Activated CD4-positive, alpha-beta T cell treated with anti-CD3 and anti-CD28 coated beads, Interleukin-2, amount 50 U/mL, for 4 hours (primary cell): ENCODE measurements at regions not wholly inside any gene's neighbourhood (a gene's known extent, or its start where the extent isn't known, plus 50 kb on each side); places are given as distances from the start of the nearest gene placed in this dataset.
"Not testable (repeated sequence)": the region's sequence is repeated elsewhere in the genome, so short reads cannot be mapped to it uniquely, and the experiment has no call there.

Source experiments
- DNase-seq, 2 experiments: peaks; one replicate each; pipeline ENCODE4 v3.0.0-alpha.2; 2020

DNA sequence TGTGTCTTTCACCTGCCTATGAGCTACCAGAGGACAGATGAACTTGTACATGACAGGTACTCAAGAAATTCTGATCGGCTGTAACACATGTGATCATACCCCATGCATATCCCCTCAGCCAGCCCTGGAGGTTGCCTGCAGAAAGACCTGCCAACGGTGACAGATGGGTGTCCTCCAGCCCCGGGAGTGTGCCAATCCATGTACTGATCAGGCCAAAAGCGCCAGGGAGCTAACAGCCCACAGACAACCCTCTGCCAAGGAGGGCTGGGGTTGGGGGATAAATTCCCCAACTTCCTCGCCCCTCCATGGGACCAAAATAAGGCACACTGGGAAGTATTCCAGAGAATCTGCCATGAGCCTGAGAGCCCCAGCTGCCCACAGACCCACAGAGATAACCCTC is 189.4 kb downstream of the CCT6B start:
- no peak for DNase-seq

DNA sequence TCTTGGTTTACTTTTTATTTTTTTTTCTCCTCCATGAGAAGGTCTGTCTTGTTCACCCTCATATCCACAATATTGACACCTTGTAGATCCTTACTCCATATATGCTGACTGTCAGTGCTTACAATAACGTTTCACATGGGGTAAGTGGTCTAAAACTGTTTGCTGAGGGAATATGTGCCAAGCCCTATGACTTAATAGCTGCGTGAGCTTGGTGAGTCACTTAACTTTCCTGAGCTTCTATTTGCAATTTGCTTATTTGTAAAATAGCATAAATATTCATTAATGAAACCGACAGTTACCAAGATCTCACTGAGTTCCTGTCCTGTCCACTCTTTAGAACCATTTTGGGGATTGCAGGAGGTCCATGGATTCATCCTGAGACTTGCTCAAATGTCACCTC is 190.7 kb downstream of the CCT6B start:
- no peak for DNase-seq

DNA sequence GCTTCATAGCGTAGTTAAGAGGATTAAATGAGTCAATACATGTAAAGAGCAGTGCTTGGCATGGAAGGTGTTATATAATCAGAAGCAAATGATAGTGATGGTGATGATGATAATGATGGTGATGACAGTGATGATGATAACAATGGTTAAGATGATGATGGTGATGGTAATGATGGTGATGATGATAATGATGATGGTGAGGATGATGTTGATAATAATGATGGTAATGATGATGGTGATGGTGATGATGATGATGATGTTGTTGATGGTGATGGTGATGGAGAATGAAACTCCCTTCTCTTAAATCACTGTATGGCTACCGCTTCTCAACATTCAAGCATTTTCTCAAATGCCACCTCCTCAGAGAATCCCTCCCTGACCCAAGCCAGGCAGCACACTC is 190.5 kb downstream of the TMEM132E start:
- DNase-seq, result no peak

DNA sequence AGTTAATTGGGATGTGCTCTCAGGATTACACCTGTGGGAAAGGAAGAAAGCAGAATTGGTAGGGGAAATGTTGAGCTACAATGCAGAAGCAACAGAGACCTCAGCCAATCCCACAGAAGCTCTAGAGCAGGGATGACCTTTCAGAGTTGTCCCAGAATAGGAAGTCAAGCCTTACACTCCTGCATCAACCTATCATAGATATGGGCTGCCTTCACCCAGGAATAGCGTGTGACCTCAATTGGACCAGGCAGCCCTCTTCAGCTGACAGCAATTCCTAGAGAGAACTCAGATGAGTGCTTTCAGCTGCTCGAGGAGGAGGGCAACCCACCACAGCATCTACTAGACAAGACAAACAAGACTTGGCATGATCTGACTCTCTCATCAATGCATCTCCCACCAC is 189.7 kb downstream of the TMEM132E start:
- DNase-seq, result no peak

DNA sequence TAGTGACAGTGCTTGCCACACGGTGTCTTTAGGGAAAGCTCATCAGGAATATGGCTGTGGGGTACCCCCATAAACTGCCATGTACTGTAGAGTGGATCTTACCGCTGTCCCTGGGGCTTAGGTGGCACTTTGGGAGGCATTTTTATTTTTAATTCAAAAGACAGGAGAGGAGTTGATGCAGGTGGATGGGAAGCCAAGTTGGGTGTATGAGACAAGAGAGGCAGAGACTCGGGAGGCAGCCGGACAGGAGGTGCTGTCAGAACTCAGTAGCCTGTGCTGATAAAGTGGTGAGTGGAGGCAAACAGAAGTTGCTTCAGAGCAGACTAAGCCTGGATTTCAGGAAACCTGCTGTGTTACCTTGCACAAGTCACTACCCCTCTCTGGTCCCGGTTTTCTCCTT is 185.9 kb downstream of the TMEM132E start:
- DNase-seq, result no peak

DNA sequence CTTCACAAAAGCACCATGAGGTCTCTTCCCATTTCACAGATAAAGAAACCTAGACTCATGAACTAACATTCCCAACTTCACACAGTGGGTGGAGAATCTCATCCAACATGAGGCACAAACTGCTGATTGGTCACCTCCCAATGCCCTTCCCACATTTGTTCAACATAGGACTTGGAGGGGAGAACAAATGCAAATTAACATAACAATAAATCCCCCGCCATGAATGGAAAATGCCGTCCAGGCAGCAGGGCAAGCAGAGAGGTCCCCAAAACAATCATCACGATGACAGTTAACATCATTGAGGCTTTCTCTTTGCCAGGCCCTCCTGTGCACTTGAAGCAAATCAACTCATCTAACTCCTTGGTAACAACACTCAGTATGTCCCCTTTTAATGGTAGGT is 185.3 kb downstream of the TMEM132E start:
- DNase-seq, result no peak

DNA sequence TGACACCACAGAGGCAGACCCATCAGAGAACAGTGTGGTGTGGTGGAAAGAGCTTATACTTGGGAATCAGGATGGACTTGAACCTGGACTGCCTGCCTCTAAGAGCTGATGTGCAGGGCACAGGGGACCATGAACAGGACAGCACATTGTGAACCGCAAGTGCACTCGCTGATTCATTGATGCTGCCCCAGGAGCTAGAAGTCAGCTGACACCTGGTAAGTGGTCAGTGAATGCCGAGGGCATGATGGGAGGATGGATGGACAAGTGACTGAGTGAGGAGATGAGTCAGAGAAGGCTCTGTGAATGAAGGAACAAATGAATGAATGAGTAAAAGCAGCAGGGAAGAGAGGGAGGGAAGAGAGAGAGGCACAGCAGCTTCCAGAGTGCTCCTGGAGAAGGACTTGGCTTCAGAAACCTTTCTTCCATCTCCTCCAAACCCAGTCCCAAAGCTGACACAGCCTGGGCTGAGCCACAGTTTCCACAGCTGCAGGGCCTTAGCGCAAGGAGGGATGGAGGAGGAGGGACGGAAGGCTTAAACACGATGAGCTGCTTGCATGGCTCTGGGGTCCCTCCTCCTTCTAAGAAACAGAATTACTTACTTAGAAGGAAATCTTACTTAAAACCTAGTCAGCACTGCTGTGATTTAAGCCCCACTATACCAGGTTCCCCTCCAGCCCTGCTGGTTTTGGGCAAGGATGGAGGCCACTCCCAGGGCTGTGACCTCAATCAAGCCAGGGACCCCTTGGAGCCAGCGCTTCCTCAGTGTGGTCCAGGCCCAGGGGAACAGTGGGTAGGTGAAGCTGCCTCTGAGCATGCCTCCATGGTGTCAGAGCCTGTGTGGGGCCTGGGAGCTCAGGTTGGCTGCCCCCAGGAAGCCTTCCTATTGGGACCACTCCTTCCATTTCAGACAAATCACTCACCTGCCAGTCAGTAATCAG is 184.6 kb downstream of the TMEM132E start:
- no peak for DNase-seq

DNA sequence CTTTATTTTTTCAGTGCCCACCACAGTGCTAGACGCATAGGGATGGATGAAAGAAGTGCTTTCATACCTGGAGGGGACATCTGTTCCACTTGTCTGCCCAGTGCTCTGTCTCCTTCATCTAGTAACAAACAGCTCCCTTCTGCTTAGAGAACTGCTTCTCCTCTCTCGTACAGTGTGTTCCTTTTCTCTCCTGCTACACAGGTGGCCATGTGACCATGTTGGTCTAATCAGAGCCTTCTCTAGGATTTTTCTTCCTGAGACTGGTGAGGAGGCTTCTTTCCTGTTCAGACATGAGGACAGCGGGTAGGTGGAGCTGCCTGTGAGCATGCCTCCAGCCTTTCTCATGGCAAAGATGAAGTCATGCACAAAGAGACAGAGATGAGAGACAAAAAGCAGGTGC is 182.7 kb downstream of the TMEM132E start:
- no peak for DNase-seq

DNA sequence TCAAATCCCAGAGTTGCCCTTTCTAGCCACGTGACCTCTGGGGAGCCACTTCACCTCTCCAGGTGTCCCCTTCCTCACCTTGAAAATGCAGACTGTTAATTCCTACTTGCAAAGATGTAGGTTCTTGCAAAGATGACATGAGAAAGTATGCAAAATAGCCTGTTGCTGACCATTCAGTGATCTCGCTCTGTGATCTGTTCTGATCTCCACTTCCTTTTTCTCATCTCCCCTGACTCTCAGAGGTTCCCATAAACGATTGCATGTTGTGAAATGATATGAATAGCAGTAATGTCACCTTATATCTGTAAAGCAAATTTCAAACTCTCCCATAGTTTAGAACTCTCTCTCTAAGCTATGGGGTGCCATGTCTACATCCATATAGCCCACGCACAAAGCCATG is 182.3 kb downstream of the TMEM132E start:
- DNase-seq, result no peak

DNA sequence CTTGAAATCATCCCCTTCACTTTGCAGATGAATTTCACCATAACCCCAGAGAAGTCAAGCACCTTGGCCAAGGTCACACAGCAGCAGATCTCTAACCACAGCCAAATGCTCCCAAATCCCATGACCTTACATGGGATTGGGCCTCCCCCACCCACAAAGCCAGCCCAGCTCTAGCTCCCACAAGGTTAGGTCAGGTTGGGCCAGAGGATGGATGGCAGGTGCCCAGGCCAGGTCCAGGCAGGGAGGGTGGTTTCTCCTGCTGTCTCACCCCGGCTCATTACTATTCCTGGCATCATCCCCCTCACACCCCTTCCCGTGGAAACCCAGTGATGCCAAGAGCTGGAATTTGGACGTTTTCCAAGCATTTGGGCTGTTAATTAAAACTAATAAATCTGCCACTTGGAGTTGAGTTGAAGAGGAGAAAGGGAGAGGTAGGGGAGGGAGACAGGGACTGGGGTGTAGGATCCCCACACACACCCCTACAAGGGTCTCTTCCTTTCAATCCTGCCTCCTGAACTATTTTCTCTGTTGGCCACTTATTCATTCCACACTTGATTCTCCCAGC is 181.6 kb downstream of the TMEM132E start:
- no peak for DNase-seq

DNA sequence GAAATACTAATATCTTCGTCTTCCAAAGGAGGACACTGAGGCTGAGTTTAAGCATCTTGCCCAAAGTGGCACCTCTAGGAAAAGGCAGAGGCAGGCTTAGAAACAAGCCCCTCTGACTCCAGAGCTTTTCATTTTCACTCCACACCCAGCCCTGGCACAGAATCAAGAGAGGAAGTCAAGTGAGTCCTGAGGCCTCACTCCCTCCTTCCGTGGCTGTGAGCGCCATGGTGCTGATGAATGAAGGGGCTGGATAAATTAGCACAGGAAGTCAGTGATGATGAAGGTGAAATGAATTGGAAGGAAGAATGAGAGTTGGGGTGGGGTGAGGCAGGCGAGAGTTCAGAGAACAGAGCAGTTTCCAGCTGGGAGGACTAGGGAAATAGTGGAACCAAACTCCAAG is 179.3 kb downstream of the TMEM132E start:
- DNase-seq, result no peak

DNA sequence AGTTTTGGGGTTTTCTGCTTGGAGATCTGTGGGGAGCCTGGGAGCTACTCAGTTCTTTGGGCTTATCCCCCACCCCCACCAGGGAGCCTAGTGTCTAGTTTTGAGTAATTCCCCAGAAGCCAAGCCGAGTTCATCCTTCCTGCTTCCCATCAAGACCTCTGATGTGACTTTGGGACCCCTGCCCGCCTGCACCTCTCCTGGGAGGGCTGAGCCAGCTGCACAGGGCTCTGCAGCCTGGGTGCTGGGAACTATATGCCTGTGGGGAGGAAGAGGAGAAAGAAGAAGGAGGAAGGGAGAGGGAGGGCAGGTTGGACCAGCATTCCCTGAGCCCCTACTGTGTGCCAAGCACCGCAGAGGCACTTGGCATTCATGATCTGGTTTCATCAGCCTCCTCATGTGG is 178.9 kb downstream of the TMEM132E start:
- DNase-seq, result no peak

DNA sequence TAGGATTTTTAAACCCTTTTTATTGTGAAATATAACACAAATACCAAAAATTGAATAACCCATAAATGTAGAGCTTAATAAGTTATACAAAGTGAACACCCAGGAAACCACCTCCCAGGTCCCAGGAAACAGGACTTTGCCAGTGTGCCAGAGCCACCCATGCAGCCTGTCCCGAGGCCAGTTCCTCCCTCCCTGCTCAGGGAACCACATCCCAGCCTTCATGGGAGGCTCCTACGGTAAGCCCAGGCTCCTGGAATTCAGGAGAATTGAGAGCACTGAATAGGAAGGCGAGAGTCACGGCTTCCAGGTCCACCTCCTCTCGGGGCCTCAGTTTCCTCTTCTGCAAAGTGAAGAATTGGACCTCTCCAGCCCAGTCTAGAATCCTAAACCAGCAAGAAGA is 178.2 kb downstream of the TMEM132E start:
- no peak for DNase-seq

DNA sequence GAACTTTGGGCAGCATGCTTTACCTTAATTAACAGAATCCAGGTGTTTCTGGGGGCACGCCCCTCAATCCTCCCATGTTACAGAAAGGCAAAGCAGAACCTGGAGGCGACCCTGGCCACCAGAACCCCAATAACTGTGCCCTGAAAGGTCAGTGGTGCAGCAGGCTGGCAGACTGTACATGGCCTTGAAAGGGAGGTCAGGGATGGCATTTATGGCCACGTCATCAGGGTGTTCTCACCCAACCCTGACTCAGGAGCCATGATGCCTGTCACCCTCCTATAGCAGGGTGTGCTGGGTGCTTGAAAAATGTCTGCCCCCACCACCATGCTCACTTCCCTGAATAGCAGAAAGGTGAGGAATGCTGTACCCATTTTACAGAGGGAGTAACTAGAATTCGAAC is 177.7 kb downstream of the TMEM132E start:
- DNase-seq, result no peak

DNA sequence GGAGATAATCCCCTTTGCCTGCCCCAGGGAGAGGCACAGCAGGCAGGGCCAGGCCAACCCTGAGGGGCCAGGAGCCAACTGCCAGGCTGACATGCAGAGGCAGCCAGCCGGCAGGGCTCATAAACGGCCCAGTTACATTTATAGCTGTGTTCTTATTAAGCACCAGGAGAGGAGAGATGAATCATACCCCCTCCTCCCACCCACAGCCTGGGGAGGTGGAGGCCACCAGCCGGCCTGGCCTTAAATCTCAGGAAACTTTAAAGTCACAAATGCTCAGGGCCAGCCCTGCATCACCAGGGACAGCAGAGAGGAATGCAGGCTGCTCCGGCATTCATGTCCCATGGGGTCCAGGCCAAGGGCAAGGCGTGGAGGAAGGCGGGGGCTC is 177.2 kb downstream of the TMEM132E start:
- DNase-seq, result no peak

DNA sequence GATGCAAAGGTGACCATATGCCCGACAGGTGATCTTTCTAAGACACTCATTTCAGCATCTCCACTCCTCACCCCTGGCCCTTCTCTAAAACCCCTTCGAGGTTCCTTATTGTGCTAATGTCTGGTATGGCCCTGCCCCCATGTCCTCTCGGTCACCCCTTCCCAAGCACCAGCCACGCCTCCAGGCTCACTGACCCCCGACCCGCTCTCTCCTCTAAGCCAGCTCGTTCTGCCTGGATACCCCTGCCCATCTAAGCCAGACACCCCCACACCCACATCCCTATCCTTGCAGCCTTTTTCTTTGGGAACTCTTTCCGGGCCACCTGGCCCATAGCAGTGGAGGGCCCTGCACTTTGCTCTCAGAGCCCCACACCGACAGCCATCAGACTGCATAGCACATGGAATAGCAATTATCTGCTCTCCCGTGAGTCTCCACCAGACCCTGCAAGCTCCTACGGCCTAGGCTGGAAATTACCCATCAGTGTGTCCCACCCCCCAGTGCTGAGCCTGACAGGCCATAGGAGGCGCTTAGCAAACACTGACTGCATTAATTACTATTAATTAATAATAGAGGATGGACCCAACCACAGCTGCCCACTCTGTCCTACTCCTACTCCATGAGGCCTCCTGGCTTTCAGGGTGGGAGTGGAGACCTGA is 176.7 kb downstream of the TMEM132E start:
- no peak for DNase-seq

DNA sequence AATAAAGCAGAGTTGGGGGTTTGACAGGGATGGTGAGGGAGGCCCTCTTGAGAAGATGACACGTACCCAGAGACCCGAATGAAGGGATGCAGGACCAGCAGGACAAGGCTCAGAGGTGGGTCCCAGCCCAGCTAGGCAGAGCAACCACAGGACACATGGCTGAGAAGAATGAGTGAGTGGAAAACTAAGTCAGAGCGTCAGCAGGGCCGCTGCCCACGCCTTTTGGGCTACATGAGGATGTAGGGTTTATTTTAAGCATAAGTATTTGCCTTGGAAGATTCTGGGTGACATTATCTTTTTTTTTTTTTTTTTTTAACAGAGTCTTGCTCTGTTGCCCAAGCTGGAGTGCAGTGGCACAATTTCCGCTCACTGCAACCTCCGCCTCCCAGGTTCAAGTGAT is 176.0 kb downstream of the TMEM132E start:
- no peak for DNase-seq

DNA sequence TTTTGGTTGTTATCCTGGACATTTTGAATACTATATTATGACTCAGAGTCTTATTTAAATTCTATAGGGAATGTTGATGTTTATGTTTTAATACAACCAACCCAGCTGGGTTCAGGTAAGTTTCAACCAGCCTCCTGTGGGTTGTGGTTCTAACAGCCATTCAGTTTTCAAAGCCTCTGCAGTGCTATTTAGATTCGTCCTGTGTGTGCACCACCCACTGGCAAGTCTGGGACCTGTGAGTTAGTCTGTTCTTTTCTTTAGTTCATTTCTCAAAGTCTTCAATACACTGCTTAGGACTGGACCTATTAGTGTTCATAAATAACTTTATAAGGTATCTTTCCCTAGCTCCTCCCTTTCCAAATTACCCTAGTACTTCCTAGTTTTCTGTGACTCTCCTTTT is 170.6 kb downstream of the TMEM132E start:
- DNase-seq, result no peak

DNA sequence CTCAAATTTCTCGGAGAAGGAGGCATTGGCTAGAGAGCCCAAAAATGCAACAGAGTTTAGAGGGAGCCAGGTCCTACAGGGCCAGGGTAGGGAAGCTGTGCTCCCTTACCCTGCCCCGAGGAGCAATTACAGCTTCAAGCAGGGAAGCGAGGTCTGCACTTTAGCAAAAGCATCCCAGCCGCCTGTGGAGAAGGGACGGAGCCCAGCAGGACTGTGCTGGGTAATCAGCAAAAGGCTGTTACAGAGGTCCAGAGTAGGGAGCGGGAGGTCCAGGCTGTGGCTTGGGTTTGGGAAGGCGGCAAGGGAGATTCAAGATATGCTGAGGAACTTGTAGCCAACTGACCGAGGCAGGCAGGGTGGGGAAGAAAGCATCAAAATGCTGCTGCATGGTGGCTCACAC is 162.6 kb downstream of the TMEM132E start:
- DNase-seq, result no peak

DNA sequence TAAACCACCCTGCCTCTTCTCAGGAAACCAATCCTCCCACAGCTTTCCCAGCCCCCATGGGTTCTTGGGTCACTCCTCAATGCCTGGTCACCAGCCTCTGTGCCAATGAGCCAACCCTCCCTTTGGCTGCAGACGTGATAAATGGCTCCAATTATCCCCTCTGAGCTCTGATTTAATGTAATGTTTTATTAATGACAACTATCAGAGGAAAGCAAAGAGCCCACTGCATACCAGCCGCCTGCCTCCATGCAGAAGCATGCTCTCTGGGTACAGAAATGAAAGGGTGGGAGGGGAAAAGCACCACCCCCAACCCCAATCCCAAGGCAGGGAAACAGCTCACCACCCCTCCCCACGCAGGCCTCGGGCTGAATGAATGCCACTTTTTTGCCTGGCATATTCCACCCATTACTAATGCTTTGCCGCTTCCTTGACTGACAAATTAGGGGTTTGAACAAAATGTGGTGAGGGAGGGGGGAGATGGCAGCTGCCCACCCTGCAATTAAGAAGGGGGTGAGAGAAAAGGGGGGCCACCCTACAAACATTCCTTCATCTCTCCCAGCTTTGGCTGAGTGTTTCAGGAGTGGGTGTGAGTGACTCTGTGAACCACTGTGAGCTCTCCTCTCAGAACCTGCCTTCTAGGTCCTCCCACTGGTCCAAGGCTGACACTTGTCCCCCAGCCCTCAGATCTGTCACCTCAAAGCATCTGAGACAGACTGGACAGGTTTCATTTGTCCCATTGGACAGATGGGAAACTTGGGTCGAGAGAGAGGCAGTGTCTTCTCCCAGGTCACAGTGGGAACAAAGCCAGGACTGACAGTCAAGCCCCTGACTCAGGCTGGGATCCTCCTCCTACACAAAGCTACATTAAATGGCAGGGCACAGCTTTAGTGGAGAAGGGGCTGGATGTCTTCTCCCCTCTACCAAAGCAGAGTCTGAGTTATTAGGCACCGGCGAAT is 161.5 kb downstream of the TMEM132E start:
- DNase-seq, result no peak

DNA sequence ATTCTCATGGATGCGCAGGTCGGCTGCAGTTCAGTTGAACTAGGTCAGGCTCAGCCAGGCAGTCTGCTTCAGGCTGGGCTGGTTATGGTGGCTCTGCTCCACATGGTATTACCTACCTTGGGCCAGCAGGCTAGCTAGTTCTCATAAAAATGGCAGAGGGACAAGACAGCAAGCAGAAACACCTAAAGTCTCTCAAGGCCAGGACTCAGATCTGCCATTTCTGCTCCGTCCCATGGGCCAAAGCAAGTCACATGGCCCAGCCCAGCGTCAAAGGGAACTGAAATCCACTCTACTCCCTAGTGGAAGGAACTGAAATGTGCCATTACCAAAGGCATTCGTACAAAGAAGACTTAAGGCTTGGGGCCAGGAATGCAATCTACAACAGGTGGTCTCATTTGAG is 160.0 kb downstream of the TMEM132E start:
- DNase-seq, result no peak

DNA sequence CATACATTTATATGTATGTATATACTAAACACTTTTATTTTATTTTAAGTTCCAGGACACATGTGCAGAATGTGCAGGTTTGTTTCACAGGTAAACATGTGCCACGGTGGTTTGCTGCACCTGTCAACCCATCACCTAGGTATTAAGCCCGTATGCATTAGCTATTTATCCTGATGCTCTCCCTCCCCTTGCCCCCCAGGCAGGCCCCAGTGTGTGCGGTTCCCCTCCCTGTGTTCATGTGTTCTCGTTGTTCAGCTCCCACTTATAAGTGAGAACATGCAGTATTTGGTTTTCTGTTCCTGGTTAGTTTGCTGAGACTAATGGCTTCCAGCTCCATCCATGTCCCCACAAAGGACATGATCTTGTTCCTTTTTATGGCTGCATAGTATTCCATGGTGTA is 158.3 kb downstream of the TMEM132E start:
- DNase-seq, result not testable (repeated sequence)

DNA sequence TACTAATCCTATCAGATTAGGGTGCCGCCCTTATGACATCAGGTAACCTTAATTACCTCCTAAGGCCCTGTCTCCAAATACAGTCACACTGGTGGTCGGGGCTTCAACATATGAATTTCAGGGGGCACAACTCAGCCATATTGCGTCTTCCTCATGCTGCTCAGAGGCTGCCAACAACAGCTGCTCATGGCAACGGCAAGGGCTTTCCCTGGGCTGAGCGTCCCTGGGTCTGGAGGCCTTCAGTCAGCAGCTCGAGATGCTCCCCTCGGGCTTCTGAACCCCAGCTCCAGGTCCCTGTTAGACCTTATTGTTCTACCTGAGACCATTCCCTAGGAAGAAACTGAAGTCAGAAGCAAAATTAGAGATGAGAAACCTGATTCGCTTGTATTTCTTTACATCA is 157.2 kb downstream of the TMEM132E start:
- DNase-seq, result no peak
